Panc1 (cell line): ENCODE measurements at regions not wholly inside any gene's neighbourhood (a gene's known extent, or its start where the extent isn't known, plus 50 kb on each side); places are given as distances from the start of the nearest gene placed in this dataset.
A peak's percentile ranks its signal among the peaks of the same experiment; 100 is the strongest.

Experiments used
- ATAC-seq: fragments of 200-7000 bp; cut with Tn5 transposase; 2 replicates; pipeline ENCODE4 v1.9.1; 2020; ENCODE audit warnings: mild to moderate bottlenecking, moderate library complexity
- BruUV-seq: library from RNA; stranded (reverse); fragments of 400-500 nt; replicated peaks from 2 replicates; lab custom pipeline; 2021; lab: Mats Ljungman, UMichigan
- CTCF ChIA-PET: fragments of 300-600 bp; sonication (Branson Sonifier 250); formaldehyde crosslinking; loops from one replicate; lab custom pipeline; 2022; ENCODE audit warnings: antibody characterized with exemption; lab: Charles Lee
- POLR2A ChIA-PET: fragments of 300-600 bp; sonication (Branson Sonifier 250); formaldehyde crosslinking; loops from one replicate; lab custom pipeline; 2022; ENCODE audit warnings: antibody characterized with exemption; lab: Charles Lee
- DNase-seq: peaks from one replicate; pipeline ENCODE4 v3.0.0-alpha.2; 2010; ENCODE audit warnings: low read depth, low spot score
- H3K27ac ChIP-seq: 2 replicates; pipeline ENCODE4 v1.5.1; 2011; ENCODE audit warnings: mild to moderate bottlenecking, low read length, inconsistent platforms
- H3K27me3 ChIP-seq: fragments of 200-500 bp; sonication (Bioruptor generic); 2 replicates; pipeline ENCODE4 v1.6.0; 2014; ENCODE audit warnings: low read length, inconsistent platforms; ENCODE audit not compliant: control insufficient read depth, insufficient read depth
- H3K36me3 ChIP-seq: fragments of 200-500 bp; sonication (Bioruptor generic); 2 replicates; pipeline ENCODE4 v1.5.1; 2014; ENCODE audit warnings: inconsistent platforms, mild to moderate bottlenecking, low read length, moderate library complexity; ENCODE audit not compliant: control insufficient read depth, insufficient read depth
- H3K4me1 ChIP-seq: 2 replicates; pipeline ENCODE4 v1.5.1; 2011; ENCODE audit warnings: inconsistent platforms, mild to moderate bottlenecking, low read length, moderate library complexity; ENCODE audit not compliant: control insufficient read depth, insufficient read depth
- H3K4me3 ChIP-seq, 2 experiments: 2 replicates each; pipeline ENCODE4 v1.5.1; 2011 to 2012; ENCODE audit warnings: low read depth in 2 of 2, low read length in 2 of 2, mild to moderate bottlenecking in 2 of 2, inconsistent platforms in 1 of 2, moderate library complexity in 1 of 2
- H3K9me3 ChIP-seq: fragments of 200-500 bp; sonication (Bioruptor generic); 2 replicates; pipeline ENCODE4 v1.5.1; 2014; ENCODE audit warnings: low read depth, mild to moderate bottlenecking, inconsistent platforms, low read length, moderate library complexity; ENCODE audit not compliant: control insufficient read depth, insufficient read depth
- CTCF ChIP-seq: fragments of 450-650 bp; IDR thresholded peaks from 2 replicates; pipeline ENCODE4 v1.5.1; 2017; ENCODE audit warnings: mild to moderate bottlenecking
- POLR2AphosphoS5 ChIP-seq: IDR thresholded peaks from 2 replicates; pipeline ENCODE4 v1.6.1; 2012; ENCODE audit warnings: mild to moderate bottlenecking, low read depth, low read length, moderate library complexity
- REST ChIP-seq, 2 experiments: IDR thresholded peaks; 2 replicates each; pipeline ENCODE4 v1.6.1; 2011 to 2012; ENCODE audit warnings: low read depth in 2 of 2, control low read depth in 1 of 2, low read length in 1 of 2, mild to moderate bottlenecking in 1 of 2, moderate library complexity in 1 of 2; ENCODE audit not compliant: insufficient read depth in 1 of 2
- SIN3A ChIP-seq: IDR thresholded peaks from 2 replicates; pipeline ENCODE4 v1.6.1; 2012; ENCODE audit warnings: low read depth, mild to moderate bottlenecking, low read length, moderate library complexity, borderline replicate concordance; ENCODE audit not compliant: insufficient read depth
- TCF7L2 ChIP-seq: IDR thresholded peaks from 2 replicates; pipeline ENCODE4 v1.6.1; 2011; ENCODE audit warnings: mild to moderate bottlenecking, low read depth, low read length, inconsistent platforms
- in situ Hi-C: cut with HindIII; loops from 2 replicates; pipeline ENCODE4 v1.10.0; 2016; ENCODE audit warnings: low sequenced_read_pairs, low pct_unique_long_range_greater_than_20kb
- intact Hi-C: fragments of 100-400 bp; cut with micrococcal nuclease; formaldehyde crosslinking; loops from one replicate; pipeline ENCODE4 v1.10.0; 2022; ENCODE audit not compliant: unreplicated experiment

GRCh38 chr6:141110481-141110880 lies 1022.2 kb upstream of the GJE1 start:
- CTCF ChIA-PET = no interaction called here
- BruUV-seq = no TSS peak
- Histone ChIP-seq H3K9me3 (no peaks in the 10 kb centered on the region), H3K4me3 (no peak overlapping the region), H3K27ac (no peak overlapping the region), H3K36me3 (no peaks in the 10 kb centered on the region), H3K4me1 (no peaks in the 10 kb centered on the region), H3K27me3 (no peaks in the 10 kb centered on the region)
- TF ChIP-seq SIN3A (no peak), TCF7L2 (no peak), CTCF (no peak), POLR2AphosphoS5 (no peak), REST (IDR thresholded peaks at IDR 0.05; ENCODE audit: insufficient read depth in 1 of 2, low read depth in 2 of 2, low read length in 1 of 2) (no peak)
- intact Hi-C loops = no loop called here
- no peak for DNase-seq
- no peak for ATAC-seq
- POLR2A ChIA-PET = no interaction called here
- in situ Hi-C loops = no loop called here

- in situ Hi-C loops (no loop called here), intact Hi-C loops (no loop called here)
- ChIA-PET CTCF (no interaction called here), POLR2A (no interaction called here)
- ATAC-seq = no peak
- H3K36me3 ChIP-seq = no peaks in the 10 kb centered on the region
- H3K4me3 ChIP-seq = no peak overlapping the region
- H3K27me3 ChIP-seq = no peaks in the 10 kb centered on the region
- no TSS peak for BruUV-seq
- H3K9me3 ChIP-seq = no peaks in the 10 kb centered on the region
- TF ChIP-seq REST (IDR thresholded peaks at IDR 0.05; ENCODE audit: insufficient read depth in 1 of 2, low read depth in 2 of 2, low read length in 1 of 2) = no peak
- TF ChIP-seq SIN3A = no peak
- TF ChIP-seq POLR2AphosphoS5 = no peak
- TF ChIP-seq CTCF = no peak
- no peak for TF ChIP-seq TCF7L2
- DNase-seq = peak; percentile 30
- no peaks in the 10 kb centered on the region for H3K4me1 ChIP-seq
- no peak overlapping the region for H3K27ac ChIP-seq
These were observed 1025.0 kb upstream of the GJE1 start for GRCh38 chr6:141107591-141108160.
